ENCODE measurements at regions not wholly inside any gene's neighbourhood (a gene's known extent, or its start where the extent isn't known, plus 50 kb on each side); places are given as distances from the start of the nearest gene placed in this dataset.
"Not testable (repeated sequence)": the region's sequence is repeated elsewhere in the genome, so short reads cannot be mapped to it uniquely, and the experiment has no call there.

GRCh38 chr6:66258731-66259487 lies 551.9 kb upstream of the EYS start:
- DNase-seq (ENCODE audit: low spot score), result not testable (repeated sequence)

- DNase-seq (ENCODE audit: low spot score), result no peak
These were observed 538.2 kb upstream of the EYS start for GRCh38 chr6:66245231-66245630.

- DNase-seq (ENCODE audit: low spot score), result no peak
These were observed 531.8 kb upstream of the EYS start for GRCh38 chr6:66238851-66239250.

- no peak for DNase-seq (ENCODE audit: low spot score)
These were observed 525.9 kb upstream of the EYS start for GRCh38 chr6:66232890-66233289.

- no peak for DNase-seq (ENCODE audit: low spot score)
These were observed 523.6 kb upstream of the EYS start for GRCh38 chr6:66230591-66230990.

- DNase-seq (ENCODE audit: low spot score), result no peak
These were observed 519.1 kb upstream of the EYS start for GRCh38 chr6:66226109-66226508.

GRCh38 chr6:66210964-66211363 lies 503.9 kb upstream of the EYS start:
- DNase-seq (ENCODE audit: low spot score), result no peak

- no peak for DNase-seq (ENCODE audit: low spot score)
These were observed 493.4 kb upstream of the EYS start for GRCh38 chr6:66200390-66200789.

GRCh38 chr6:66199171-66199570 lies 492.1 kb upstream of the EYS start:
- DNase-seq (ENCODE audit: low spot score), result no peak

- no peak for DNase-seq (ENCODE audit: low spot score)
These were observed 491.1 kb upstream of the EYS start for GRCh38 chr6:66198062-66198624.

- no peak for DNase-seq (ENCODE audit: low spot score)
These were observed 483.8 kb upstream of the EYS start for GRCh38 chr6:66190858-66191257.

- no peak for DNase-seq (ENCODE audit: low spot score)
These were observed 482.9 kb upstream of the EYS start for GRCh38 chr6:66189915-66190314.

GRCh38 chr6:66186756-66187155 lies 479.7 kb upstream of the EYS start:
- DNase-seq (ENCODE audit: low spot score), result no peak

- no peak for DNase-seq (ENCODE audit: low spot score)
These were observed 477.1 kb upstream of the EYS start for GRCh38 chr6:66184091-66184490.

- DNase-seq (ENCODE audit: low spot score), result no peak
These were observed 472.3 kb upstream of the EYS start for GRCh38 chr6:66179361-66179760.

- DNase-seq (ENCODE audit: low spot score), result no peak
These were observed 466.6 kb upstream of the EYS start for GRCh38 chr6:66173587-66173986.

- not testable (repeated sequence) for DNase-seq (ENCODE audit: low spot score)
These were observed 459.7 kb upstream of the EYS start for GRCh38 chr6:66166713-66167112.

- no peak for DNase-seq (ENCODE audit: low spot score)
These were observed 454.6 kb upstream of the EYS start for GRCh38 chr6:66161546-66162108.

- DNase-seq (ENCODE audit: low spot score), result no peak
These were observed 452.9 kb upstream of the EYS start for GRCh38 chr6:66159937-66160336.

- no peak for DNase-seq (ENCODE audit: low spot score)
These were observed 446.2 kb upstream of the EYS start for GRCh38 chr6:66153247-66153646.

GRCh38 chr6:66149132-66149531 lies 442.1 kb upstream of the EYS start:
- DNase-seq (ENCODE audit: low spot score), result no peak

GRCh38 chr6:66145867-66146266 lies 438.8 kb upstream of the EYS start:
- no peak for DNase-seq (ENCODE audit: low spot score)

GRCh38 chr6:66134021-66134420 lies 427.0 kb upstream of the EYS start:
- no peak for DNase-seq (ENCODE audit: low spot score)

GRCh38 chr6:66128656-66129055 lies 421.6 kb upstream of the EYS start:
- DNase-seq (ENCODE audit: low spot score), result no peak

All from hepatic stellate cell (primary cell).